LNCAP (cell line): ENCODE measurements at regions not wholly inside any gene's neighbourhood (a gene's known extent, or its start where the extent isn't known, plus 50 kb on each side); places are given as distances from the start of the nearest gene placed in this dataset.

Experiments
- CTCF ChIP-seq: fragments of 450-650 bp; IDR thresholded peaks from 2 replicates; pipeline ENCODE4 v1.5.1; 2017; ENCODE audit warnings: mild to moderate bottlenecking

GRCh38 chr1:114208106-114208505, 54.4 kb upstream of the SYT6 start:
- TF ChIP-seq CTCF, result no peak

DNA sequence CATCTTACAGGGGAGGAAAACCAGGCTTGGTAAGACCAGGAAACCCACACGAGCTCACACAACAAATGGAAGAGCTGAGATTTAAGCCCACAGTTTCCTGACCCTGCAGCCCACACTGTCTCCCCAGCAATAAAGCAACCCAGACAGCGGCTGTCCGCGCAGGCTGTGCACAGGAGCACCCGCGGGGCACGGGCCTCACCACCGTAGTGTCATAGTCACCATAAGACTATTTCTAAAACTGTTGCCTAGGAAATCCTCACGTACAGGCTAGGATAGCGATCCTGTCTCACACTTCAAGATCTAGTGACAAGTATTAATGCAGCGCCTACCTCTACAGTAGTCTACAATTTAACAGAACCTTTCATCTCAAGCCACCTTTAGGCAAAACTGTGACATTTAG, 54.0 kb upstream of the SYT6 start:
- TF ChIP-seq CTCF, result no peak

GRCh38 chr1:114206392-114206791, 52.7 kb upstream of the SYT6 start:
- no peak for TF ChIP-seq CTCF

GRCh38 chr1:114203595-114204128, 50.0 kb upstream of the SYT6 start:
- TF ChIP-seq CTCF, result no peak
